ENCODE measurements at regions not wholly inside any gene's neighbourhood (a gene's known extent, or its start where the extent isn't known, plus 50 kb on each side); places are given as distances from the start of the nearest gene placed in this dataset.
A peak's percentile ranks its signal among the peaks of the same experiment; 100 is the strongest.

GRCh38 chrX:96176921-96177320 is 507.7 kb upstream of the DIAPH2 start:
- no peak for TF ChIP-seq CTCF (IDR thresholded peaks at IDR 0.05)

GRCh38 chrX:96181605-96182004 is 503.0 kb upstream of the DIAPH2 start:
- no peak for TF ChIP-seq CTCF (IDR thresholded peaks at IDR 0.05)

GRCh38 chrX:96182366-96182765 is 502.3 kb upstream of the DIAPH2 start:
- peak; percentile 74 for TF ChIP-seq CTCF (IDR thresholded peaks at IDR 0.05)

GRCh38 chrX:96183391-96183790 is 501.3 kb upstream of the DIAPH2 start:
- TF ChIP-seq CTCF (IDR thresholded peaks at IDR 0.05): no peak

- TF ChIP-seq CTCF (IDR thresholded peaks at IDR 0.05): peak; percentile 54
These were observed 500.8 kb upstream of the DIAPH2 start for GRCh38 chrX:96183843-96184242.

GRCh38 chrX:96204928-96205327 is 479.7 kb upstream of the DIAPH2 start:
- TF ChIP-seq CTCF (IDR thresholded peaks at IDR 0.05): no peak

- TF ChIP-seq CTCF (IDR thresholded peaks at IDR 0.05): no peak
These were observed 472.7 kb upstream of the DIAPH2 start for GRCh38 chrX:96211953-96212352.

- TF ChIP-seq CTCF (IDR thresholded peaks at IDR 0.05): no peak
These were observed 460.4 kb upstream of the DIAPH2 start for GRCh38 chrX:96224279-96224678.
